GM18909 (cell line): ENCODE measurements at regions not wholly inside any gene's neighbourhood (a gene's known extent, or its start where the extent isn't known, plus 50 kb on each side); places are given as distances from the start of the nearest gene placed in this dataset.

Experiments
- ATAC-seq: cut with Tn5 transposase; IDR thresholded peaks from one replicate; pipeline ENCODE4 v1.9.1; 2021; ENCODE audit warnings: mild to moderate bottlenecking; ENCODE audit not compliant: unreplicated experiment, poor library complexity

DNA sequence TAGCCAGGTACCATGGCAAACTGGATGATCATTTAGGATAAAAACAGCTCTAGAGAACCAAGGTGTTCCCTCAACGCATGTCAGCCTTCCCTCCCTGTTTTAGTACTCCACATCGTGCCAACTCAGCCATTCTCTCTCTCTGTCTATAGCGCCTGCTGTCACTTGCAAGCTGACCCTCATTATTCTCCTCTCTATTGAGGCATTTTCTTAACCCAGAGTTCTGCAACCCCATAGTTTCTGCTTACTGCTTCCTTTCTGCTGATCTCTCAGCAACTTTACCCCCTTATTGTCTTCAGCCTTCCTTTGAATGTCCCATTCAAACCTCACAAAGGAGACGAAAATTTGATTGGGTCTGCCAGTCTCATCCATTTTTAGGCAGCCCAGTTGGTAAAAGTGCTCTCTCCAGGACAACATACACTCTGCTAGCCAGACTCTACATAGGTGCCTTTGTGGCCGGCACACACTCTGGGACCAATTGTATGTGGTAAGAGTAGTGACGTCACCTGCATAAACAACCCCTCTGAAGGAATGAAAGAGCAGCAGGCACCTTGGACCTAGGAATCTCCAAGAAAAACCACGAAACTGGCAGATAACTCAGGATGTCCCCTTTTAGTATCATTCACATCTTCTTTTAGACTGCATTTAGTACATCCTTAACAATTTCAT lies 367.2 kb upstream of the KCNH7 start:
- no peak for ATAC-seq

GRCh38 chr2:163200741-163201140 lies 362.2 kb upstream of the KCNH7 start:
- no peak for ATAC-seq

GRCh38 chr2:163198972-163199371 lies 360.4 kb upstream of the KCNH7 start:
- ATAC-seq = no peak

DNA sequence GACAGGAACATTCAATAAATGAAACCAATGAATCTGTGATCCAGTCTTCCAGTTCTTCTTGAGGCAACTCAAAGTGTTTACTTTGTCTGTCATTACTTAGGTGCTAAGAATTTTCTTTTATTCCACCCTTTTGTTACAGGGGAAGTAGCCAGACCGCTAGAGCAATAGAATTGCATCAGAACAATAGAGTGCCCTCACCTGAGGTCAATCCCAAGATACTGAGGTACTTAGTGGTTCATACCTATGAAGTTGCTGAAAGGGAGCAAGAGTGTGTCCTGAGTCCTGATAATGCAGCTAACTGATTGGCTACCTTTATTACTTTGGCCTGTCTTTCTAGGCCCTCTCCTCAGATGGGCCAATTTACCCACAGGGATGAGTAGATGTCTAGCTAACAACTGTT lies 359.4 kb upstream of the KCNH7 start:
- ATAC-seq = no peak

- peak; percentile 57 for ATAC-seq
Observed at GRCh38 chr2:163191372-163191771, 352.8 kb upstream of the KCNH7 start.

DNA sequence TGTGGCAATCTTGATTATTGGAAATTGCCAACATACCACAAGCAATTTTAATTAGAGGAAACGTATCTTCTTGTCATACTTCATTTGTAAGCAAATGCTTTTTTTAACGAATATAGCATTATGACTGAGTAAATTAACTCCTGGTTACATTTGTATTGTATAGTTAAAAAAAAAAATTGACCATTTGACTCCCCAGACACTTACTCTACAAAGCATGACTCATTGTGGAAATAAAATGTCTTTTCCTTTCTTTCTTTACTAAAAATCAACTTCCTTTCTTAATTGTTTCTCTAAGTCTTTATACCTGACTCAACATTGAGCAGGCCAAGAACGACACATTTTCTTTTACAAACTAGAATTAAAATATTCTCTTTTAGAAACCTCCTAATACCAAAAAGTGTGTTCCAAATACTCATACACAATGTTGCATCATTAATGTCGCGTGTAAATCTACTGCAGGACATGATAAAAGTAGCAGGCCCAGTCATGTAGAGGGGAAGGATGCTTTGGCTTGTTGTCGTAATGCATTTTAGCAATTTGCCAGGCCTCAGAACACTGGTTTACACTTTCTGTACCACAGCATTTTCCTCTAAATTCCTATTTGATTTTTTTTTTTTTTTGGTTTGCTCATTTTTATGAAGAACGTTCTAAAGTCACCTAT lies 349.6 kb upstream of the KCNH7 start:
- ATAC-seq = no peak

- no peak for ATAC-seq
Observed at GRCh38 chr2:163187119-163187518, 348.6 kb upstream of the KCNH7 start.

GRCh38 chr2:163185160-163185559 lies 346.6 kb upstream of the KCNH7 start:
- no peak for ATAC-seq

- ATAC-seq = peak; percentile 62
Observed at GRCh38 chr2:163182764-163183354, 344.3 kb upstream of the KCNH7 start.

GRCh38 chr2:163177592-163177991 lies 339.0 kb upstream of the KCNH7 start:
- ATAC-seq = no peak

DNA sequence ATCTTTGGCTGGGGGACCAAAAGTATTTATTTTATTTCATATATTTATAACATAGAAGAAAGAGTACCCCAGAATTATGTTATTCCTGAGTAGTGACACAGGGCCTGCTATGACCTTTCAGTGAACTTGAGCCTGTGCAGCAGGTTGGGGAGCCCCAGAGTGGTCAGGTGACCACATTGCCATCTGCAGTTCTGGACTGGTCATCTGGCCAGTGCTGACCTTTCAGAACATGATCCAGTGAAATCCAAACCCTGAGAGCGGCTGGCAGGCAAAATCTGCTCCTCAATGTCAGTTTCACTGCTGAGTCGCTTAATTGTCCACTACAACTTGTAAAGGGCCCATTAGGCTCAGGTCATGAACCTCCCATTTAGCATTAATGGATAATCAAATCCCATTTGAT lies 336.7 kb upstream of the KCNH7 start:
- ATAC-seq = no peak

DNA sequence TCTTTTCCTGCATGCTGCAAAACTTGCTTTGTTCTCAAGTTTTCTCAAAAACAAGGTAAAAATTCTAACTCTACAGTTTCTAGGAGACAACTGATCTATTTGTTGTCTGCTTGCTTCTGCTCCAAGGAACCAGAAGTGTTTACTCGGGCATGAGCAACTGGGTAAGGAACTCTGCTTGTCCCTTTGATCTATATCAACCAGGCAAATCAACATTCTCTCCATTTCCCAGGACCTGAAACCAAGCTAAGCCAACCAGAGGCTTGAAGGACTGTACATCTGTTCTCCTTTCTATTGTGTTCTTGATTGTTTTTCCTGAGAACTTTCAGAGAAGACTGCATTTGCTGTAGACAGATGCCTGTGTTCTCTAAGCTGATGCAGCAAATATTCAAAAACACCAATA lies 335.0 kb upstream of the KCNH7 start:
- ATAC-seq = no peak

DNA sequence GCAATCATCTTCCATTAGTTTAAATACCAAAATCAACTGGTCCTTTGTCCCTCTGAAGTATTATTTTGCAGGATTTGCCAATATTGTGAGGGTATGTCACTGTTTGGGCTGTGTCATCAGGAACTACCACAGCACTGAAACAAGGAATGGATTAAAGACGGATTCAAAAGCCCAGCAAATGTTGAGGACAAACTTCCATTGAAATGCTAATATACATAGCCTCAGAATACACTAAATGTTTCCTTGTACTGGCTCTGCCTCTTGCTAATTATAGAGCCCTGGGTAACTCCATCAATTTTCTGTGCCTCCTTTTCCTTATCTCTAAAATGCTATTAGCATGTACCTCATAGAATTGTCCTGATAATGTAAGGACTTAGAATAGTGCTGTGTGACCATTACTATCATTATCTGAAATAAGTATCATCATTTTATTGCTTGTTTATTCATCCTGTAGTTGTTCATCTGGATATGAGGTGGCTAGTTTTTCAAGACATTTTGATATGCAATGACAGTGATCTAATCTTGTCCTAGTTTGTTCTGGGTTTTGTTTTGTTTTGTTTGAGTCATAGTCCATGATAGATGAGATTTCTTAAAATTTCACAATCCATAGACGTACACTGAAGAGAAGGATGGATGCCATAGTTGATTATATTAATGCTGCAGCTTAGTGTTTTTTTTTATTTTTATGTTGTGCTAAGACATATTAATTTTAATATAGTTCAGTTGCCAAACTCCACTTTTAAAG lies 333.4 kb upstream of the KCNH7 start:
- no peak for ATAC-seq

DNA sequence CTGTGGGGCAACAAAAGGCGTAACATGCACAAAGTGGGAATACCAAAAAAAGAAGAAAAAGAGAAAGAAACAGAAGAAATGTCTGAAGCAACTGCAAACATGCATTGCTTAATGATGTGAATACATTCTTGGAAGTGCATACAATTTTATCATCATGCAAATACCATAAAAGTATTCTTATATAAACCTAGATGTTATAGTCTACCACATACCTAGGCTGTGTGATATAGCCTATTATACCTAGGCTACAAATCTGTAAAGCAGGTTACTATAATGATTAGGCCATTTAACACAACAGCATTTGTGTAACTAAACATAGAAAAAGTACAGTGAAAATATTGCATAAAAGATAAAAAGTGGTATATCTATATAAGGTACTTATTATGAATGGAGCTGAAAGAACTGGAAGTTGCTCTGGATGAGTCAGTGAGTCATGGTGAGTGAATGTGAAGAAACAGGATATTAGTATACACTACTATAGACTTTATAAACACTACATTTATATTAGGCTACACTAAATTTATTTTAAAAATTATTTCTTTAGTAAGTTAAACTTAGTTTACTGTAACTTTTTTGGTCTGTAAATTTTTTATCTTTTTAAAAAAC lies 319.4 kb upstream of the KCNH7 start:
- no peak for ATAC-seq

- ATAC-seq = no peak
Observed at GRCh38 chr2:163157411-163157810, 318.8 kb upstream of the KCNH7 start.

DNA sequence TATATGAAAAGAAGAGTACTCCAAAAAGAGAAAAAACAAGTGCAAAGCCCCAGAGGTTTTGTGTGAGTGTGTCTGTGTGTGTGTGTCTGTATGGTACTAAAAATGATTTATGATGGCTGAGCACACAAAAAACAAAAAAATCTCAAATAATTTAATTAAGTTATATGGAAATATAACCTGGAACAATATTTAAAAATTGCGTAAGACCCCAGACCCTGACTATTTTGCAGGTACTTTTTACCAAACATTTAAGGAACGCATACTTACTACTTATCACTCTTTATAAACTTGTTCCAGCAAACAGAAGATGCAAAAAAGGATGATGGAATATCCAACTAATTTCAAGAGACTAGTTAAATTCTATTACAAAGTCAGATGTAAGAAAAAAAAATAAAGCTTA lies 317.4 kb upstream of the KCNH7 start:
- ATAC-seq = no peak

GRCh38 chr2:163155279-163155883 lies 316.8 kb upstream of the KCNH7 start:
- ATAC-seq = peak; percentile 90

GRCh38 chr2:163142618-163143017 lies 304.1 kb upstream of the KCNH7 start:
- no peak for ATAC-seq

DNA sequence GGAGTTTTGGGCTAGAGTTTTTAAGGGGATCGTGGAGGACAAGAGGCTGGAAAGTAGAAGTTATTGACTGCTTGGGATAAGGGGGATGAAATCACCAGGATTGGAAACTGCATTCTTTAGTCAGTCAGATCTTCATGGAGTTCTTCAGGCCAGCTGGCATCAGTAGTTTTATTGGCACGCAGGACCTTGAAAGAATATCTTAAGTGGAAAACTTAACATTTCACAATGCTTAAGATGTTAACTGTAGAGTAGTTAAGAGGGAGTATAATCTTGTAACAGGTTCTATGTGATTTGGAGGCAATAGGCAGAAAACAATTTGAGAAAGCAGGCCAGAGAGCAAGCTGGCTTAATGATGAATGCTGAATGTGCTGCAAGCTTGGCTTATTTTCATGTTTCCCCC lies 300.4 kb upstream of the KCNH7 start:
- ATAC-seq = no peak

DNA sequence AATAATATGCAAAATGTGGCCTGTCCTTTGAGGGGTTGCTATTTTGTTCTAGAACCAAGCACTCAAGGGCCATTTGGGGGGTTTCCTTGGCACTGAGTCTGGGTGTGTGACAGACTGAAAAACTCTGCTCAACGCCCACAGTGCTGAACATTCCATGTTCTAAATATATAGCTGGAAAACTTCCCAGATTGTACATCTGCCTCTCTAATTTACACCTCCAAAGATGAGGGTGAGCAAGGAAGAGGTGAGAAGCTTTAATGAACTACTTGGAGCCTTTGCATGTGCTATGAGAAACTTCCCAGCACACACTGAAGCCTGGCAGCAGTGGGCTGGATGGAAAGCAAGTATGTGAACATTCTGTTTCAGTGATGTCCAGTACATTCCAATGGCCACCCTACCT lies 296.7 kb upstream of the KCNH7 start:
- ATAC-seq = no peak
